ENCODE measurements at regions not wholly inside any gene's neighbourhood (a gene's known extent, or its start where the extent isn't known, plus 50 kb on each side); places are given as distances from the start of the nearest gene placed in this dataset.
"Not testable (repeated sequence)": the region's sequence is repeated elsewhere in the genome, so short reads cannot be mapped to it uniquely, and the experiment has no call there.

DNA sequence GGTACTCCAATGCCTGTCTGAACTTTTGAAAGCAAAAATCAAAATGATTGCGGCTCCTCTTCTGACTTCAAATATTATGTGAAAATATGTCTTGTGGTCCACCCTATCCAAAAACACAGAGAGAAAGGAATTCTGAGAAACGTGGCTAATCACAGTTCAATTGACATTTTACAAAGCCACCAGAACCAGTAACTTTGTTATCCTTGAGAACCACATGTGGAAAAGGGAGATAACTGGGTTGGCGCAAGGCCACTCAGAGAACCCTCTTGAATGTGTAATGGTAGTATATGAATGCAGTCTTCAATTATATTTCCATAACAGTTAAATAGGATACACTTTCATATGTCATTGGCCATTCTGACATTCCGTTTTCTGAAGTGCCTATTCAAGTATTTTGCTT is 1030.0 kb upstream of the TMPRSS15 start:
- no peak for DNase-seq

DNA sequence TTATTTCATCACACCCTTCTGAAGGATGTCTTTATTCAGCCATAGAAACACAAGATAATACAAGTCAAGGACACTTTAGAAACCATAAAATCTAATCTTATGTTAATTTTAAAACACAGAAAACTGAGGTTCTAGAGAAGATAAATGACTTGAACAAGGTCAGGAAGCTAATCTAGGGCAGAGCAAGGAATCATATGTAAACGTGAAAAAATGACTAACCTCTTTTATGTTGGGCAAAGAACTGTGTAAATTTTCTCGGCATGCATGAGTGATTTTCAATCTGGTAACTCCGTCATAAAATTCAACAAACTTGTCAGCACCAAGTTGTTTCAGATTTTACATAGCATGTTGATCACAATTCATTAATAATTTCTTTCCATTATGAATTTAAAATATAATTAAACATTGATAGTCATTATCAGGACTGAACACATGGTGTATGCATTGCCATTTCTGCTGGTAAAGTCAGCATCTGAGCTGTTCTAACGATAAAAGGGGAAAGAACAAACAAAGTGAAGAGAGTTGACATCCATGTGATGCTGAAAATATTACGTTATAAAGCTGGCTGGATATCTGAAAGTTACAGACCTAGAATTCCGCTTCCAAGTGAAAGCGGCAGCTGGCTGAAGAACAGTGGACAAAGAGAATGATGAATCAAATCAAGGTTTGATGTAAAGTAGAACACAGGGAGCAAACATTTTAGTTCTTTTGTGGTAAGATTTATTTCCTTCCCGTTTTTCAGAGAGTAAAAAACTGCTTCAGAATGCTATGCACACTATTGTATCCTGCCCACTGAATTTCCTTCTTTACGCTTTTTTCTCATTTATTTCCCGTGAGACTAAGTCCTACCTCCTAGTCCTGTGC is 1037.4 kb upstream of the TMPRSS15 start:
- DNase-seq = no peak

DNA sequence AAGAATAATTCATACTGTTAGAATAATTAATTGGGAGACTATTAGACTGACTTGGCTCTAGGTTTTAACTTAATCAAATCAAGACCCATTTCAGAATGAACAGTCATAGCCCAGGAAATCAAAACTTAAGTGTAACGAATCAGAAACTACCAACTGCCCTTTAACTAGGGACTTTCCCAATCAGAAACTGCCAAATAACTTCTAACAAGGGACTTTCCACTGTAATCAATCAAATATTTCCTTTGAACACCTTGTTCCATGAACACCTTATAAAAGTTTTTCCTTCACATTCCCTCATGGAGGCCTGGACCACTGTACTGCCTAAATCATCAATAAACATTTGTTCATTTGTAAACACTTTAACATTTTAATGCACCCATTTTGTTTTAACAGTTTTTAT is 1054.7 kb upstream of the TMPRSS15 start:
- no peak for DNase-seq

DNA sequence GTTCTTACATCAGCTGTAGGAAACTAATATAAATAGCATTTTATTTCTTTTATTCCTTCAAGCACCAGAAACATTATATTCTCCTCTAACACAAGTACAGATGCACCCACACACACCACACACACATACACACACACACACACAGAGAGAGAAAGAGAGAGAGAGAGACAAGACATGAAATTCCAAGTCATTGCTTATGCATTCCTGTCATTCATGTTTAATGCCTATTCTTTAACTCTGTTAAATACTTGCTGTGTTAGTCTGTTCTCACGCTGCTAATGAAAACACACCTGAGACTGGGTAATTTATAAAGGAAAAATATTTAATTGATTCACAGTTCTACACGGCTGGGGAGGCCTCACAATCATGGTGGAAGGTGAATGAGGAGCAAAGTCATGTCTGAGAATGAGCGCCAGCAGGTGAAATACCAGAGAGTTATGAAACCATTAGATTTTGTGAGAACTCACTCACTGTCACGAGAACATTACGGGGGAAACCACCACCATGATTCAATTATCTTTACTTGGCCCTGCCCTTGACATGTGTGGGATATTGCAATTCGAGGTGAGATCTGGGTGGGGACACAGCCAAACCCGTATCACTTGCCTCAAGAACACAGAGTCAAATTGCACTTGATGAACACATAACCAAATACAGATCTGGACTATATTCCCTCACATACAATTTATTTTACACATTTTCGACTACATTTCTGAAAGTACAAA is 1058.1 kb upstream of the TMPRSS15 start:
- DNase-seq = no peak

DNA sequence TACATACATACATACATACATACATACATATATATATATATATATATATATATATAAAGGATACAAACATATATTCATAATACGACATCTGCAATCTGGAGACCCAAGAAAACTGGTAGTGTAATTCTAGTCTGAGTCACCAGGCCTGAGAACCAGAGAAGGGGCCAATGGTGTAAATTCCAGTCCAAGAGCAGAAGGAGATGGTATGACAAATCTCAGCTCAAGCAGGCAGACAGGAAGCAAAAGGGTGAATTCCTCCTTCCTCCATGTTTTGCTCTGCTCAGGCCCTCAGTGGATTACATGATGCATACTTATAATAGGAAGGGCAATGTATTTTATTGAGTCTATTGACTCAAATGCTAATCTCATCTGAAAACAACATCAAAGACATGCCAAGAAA is 1060.4 kb upstream of the TMPRSS15 start:
- DNase-seq = no peak

DNA sequence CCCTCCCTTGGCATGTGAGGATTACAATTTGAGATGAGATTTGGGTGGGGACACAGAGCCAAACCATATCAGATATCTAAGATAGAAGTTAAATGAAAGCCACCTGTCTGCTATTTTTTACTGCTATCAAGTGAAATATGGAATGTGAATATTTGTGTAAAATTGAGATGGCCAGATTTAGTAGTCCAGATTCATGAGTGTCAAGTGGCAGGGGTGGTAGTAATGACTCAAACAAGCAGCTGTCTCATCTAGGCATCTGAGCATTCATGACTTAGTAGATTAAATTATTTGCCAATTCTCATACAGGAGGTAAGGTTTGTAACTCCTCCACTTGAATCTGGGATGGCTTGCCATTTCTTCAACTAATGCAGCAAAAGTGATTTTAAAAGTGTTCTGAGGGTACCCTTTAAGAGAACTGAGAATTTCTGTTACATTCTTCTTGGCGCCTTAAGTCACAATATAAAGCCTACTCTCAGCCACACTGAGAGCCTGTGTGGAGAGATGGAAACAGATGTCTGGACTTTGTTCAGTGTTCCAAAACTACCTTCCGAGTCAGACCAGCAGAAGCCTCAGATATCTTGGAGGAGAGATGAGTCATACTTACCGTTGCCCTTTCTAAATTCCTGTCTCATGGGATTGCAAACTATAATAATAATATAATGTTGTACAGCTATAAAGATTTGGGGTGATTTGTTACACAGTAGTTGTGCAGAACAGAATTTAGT is 1065.6 kb upstream of the TMPRSS15 start:
- DNase-seq = no peak

DNA sequence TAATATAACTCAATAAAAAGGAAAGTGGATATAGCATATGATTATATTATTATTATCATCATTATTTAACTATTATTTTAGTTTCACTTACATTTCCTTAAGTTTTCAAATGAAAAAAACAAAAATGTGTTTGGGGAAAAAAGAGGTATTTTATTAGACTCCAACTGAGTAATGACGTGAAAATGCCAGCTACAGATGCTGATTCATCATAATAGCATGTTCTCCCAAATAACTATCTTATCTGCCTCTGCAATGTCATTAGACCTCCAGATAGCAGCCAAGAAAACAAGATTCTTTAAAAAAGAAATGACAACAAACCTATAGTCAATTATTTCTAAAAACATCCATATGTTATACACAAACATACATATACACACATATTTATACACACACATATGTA is 1071.9 kb upstream of the TMPRSS15 start:
- DNase-seq = no peak

DNA sequence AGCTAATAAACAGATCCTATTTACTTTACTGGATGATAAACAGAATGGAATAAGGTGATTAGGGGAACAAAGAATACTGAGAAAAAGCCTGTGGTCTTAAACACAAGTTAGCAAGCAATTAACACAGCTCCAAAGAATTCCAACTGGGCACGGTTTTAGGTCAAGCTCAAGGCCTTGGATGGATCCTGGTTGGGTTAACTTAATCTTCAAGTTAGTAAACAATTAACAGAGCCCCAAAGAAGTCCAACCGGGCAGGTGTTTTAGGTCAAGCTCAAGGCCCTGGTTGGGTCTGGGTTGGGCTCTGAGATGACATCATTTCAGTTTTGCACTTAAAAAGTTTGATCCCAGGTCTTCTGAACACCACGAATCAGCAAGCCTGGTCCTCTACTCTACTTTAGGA is 1086.3 kb upstream of the TMPRSS15 start:
- DNase-seq = no peak

DNA sequence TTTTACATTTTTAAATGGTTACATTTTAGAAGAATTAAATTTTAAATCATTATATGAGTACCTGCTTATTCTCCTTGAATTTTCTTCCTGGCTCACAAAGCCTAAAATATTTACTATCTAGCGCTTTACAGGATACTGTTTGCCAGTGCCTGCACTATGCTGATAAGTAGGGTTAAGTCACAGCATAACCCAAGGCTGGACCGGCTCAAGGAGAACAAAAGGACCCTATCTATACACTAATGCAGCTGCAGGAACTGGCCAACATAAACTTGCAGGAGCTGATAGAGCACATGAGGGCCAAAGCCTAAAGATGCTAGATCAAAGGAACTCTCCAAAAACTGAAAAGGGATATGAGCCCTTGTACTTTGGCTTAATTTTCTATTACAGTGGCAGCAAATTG is 1086.9 kb upstream of the TMPRSS15 start:
- no peak for DNase-seq

DNA sequence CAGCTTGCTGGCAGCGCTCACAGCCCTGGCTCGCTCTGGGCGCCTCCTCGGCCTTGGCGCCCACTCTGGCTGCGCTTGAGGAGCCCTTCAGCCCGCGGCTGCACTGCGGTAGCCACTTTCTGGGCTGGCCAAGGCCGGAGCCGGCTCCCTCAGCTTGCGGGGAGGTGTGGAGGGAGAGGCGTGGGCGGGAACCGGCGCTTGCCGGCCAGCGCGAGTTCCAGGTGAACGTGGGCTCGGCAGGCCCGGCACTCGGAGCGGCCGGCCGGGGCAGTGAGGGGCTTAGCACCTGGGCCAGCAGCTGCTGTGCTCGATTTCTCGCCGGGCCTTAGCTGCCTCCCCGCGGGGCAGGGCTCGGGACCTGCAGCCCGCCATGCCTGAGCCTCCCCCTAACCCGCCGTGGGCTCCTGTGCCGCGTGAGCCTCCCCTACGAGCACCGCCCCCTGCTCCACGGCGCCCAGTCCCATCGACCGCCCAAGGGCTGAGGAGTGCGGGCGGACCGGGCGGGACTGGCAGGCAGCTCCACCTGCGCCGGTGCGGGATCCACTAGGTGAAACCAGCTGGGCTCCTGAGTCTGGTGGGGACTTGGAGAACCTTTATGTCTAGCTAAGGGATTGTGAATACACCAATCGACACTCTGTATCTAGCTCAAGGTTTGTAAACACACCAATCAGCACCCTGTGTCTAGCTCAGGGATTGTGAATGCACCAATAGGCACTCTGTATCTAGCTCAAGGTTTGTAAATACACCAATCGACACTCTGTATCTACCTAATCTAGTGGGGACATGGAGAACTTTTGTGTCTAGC is 1090.1 kb upstream of the TMPRSS15 start:
- DNase-seq = not testable (repeated sequence)

DNA sequence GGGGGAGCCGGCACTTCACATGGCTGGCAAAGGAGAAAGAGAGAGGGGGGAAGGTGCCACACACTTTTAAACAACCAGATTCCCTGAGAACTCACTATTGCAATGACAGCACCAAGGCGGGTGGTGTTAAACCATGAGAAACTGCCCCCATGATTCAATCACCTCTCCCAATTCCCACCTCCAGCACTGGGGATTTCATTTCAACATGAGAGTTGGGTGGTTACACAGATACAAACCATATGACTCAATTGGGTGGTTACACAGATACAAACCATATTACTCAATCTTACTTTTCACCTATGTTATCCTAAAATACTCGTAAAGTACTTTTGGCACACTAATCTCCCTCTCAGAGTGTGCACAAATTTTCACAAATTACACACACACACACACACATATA is 1097.5 kb upstream of the TMPRSS15 start:
- DNase-seq = no peak

DNA sequence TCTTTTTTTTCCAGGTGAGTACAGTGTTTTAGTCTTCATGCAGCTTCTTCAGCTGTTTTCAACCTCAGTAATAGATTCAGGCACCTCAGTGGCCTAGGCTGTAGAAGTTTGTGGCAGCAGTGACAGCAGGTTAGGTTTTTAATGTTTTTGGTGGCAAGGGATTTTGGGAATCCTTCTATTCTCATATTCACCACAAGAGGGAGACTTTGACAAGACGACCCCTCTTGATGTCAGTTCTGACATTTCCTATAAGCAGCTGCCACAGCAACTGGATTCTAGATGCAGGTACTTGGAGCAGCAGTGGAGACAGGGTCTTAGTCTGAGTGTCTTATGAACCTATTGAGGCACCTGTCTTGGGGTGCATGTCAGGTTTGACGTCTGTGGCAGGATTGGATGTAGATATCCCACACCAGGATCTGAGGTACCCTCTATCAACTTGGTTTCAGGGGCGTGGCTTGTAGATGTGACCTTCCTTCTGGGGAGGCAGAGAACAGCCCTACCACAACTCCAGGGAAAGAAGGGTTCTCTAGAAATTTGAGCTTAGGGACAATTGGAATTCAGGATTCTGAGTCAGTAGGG is 1104.2 kb upstream of the TMPRSS15 start:
- no peak for DNase-seq

DNA sequence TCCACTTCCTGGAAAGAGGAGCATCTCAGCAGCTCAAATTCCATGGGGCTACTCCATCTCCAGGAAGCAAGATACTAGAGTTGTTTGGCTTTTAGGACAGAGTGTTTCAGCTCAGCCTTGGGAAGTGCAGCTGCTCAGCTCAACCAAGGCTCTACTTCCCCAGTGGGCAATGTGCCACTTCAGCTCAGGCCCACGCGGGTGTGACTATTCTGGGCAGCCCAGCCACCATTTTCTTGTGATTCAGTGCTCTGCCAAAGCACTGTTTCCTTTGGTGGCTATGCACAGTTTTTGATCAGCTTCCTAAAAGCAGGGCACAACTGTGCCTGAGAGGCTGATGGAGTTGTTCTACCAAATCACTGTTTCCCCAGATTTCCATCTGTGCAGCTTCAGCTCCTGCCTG is 1104.9 kb upstream of the TMPRSS15 start:
- no peak for DNase-seq

DNA sequence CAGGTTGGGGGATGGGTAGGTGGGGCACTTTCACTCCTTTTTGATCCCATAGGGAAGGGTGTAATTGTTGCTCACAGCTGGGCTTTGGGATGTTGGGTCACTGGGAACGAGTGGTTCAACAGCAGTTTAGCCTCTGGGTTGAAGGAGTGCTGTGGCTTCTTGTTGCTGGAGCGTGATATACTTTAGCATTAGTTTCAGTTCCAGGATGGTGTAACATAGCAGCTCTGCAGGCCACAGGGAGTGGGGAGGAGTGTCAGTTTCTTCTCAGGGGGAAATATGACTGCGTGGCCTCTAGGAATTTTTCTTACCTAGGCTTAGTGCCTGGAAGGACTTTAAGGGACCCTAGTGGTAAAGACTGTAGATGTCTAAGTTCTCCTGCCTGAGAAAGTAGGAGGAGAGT is 1105.3 kb upstream of the TMPRSS15 start:
- DNase-seq = no peak

DNA sequence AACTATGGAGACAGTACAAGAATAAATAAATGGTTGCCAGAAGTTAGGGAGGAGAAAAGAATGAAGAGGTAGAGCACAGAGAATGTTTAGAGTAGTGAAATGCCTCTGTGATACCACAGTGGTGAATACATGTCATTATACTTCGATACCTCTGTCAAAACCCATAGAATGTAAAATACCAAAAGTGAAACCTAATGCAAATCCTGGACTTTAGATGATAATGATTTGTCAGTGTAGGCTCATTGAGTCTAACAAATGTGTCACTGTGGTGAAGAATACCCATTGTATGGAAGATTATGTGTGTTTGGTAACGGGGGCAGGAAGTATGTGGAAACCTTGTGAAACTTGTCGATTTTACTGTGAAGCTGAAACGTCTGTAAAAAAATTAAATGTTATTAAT is 1106.5 kb upstream of the TMPRSS15 start:
- no peak for DNase-seq

DNA sequence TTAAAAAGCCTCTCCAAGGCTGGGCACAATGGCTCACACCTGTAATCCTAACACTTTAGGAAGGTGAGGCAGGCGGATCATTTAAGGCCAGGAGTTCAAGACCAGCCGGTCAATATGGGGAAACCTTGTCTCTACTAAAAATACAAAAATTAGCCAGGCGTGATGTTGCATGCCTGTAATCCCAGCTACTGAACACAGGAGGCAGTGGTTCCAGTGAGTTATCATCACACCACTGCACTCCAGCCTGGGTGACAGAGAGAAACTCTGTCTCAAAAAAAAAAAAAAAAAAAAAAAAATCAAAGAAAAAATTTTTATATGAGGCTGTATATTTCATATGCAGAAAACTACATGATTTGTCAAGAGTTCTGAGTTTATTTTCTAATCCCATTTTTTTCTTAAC is 1107.1 kb upstream of the TMPRSS15 start:
- DNase-seq = no peak

DNA sequence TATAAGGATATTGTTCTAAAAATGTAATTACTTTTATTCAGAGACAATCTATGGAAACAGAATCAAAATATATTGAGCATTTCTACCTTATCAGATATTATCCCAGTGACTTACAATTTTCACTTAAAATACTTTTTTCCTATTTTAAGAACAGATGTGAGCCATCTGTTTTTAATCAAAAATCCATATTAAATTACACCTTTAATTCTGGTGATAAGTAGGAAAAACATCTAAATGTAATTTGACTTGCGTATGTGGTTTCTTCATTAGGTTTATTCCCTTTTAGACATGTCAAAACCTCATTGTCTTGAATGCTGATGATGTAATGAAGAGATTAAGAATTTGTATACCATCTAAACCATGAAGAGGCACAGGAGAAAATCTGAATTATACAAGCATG is 1118.8 kb upstream of the TMPRSS15 start:
- no peak for DNase-seq

DNA sequence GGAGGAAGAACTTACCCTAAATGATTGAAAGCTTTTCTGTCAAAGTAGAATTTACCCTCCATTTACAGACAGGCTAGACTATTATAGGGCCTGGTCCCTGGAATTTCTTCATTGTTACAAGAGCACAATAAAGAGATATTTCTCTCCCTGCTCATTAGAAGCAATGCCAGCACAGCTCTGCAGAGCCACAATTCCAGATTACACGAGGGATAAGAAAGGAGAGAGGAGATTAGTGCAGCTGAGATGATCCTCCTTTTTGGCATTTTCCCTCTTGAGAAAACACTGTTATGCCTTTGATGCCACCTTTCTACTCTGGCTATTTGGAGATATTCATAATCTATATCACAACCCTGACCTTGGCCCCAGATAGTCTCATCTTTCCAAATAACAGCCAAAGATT is 1119.5 kb upstream of the TMPRSS15 start:
- DNase-seq = no peak

DNA sequence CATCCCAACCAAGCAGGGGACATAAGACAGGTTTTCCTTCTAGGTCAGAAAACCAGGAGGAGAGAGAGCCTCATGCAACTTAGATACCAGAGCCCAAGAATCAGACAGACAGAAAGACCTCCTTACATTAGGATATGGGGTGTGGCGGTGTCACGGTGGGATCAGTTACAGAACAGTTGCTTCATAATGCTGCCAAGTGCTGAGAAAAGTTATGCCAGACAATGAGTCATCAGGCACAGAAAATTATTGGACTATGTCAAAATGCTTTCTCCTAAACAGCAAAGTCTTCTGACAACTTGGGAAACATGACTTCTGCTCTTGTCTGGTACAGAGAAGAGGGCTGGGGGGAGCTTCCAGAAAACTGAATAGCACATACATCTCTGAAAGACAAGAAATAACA is 1120.2 kb upstream of the TMPRSS15 start:
- DNase-seq = no peak

DNA sequence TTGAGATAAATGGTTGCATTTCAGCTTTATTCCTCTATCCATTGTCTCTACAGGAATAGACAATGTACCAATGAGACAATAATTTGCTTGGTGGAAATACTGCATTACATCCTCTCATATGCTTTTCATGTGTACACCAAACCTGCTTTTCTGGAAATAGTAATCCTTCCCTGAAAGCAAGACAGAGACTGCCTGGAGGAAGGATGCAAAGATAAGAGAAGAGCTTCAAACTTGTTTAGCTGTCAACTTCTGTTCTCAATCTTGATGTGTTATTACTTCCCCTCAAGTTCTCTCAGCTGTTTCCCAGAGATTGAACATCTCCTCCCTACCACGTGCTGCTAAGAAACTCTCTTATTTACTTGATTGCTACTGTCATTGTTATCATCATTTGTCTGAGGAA is 1125.4 kb upstream of the TMPRSS15 start:
- no peak for DNase-seq

DNA sequence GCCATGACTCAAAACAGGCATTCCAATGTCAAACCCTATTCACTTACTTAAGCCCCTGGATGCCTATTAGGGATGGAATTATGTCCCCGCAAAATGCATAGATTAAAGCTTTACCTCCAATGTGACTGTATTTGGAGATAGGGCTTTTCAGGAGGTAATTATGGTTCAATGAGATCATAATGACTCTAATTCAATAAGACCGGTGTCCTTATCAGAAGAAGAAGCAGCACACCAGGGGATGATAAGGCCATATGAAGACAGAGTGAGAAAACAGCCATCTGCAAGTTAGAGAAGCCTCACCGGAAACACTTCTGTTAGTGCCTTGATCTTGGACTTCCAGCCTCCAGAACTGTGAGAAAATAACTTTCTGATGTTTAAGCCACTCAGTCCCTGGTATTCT is 1131.8 kb upstream of the TMPRSS15 start:
- no peak for DNase-seq

DNA sequence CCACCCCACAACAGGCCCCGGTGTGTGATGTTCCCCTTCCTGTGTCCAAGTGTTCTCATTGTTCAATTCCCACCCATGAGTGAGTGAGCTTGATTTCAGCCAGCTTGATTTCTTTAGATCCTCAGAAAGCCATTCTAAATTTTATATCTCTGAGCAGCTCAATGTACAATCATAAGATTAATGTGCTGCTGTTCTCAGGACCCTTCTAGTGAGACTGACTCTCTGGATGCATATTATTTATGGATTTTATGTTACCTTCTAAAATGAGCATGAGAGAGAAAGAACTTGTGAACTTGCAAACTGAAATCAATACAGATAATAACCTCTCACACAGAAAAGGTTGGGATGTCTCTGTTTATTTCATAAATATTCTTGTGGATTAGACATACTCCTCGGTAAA is 1133.5 kb upstream of the TMPRSS15 start:
- DNase-seq = no peak

DNA sequence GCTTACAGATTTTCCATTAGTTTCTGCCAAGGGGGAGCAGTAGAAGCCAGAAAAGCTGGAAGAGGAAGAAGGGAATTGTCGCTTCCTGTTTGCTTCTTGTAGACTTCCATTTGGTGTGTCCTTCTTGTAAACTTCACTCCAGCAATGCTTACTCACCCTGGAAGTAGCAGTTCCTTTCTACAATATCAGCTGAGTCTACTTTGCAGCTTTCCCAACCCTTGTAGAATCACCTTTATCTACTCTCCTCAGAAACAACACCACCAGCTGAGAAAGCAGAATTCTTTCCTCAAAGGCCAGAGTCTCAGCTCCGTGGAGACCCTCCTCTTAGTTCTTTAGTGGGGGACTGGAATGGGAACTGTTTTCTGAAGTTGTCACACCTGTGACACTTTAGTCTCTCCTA is 1136.7 kb upstream of the TMPRSS15 start:
- no peak for DNase-seq

Data from NCI-H1436 treated with DMSO at 0.1 percent for 48 hours (cell line).